Nephron (organoid): ENCODE measurements at regions not wholly inside any gene's neighbourhood (a gene's known extent, or its start where the extent isn't known, plus 50 kb on each side); places are given as distances from the start of the nearest gene placed in this dataset.

Experiments
- H3K27ac Mint-ChIP-seq, 3 experiments: 2 replicates each; pipeline ENCODE4 v1.8.0; 2020; ENCODE audit warnings: mixed read lengths in 3 of 3, mild to moderate bottlenecking in 2 of 3, moderate library complexity in 1 of 3
- H3K27me3 Mint-ChIP-seq: 2 replicates; pipeline ENCODE4 v1.8.0; 2021; ENCODE audit warnings: low read depth, mild to moderate bottlenecking, moderate library complexity, mixed read lengths
- H3K36me3 Mint-ChIP-seq: 2 replicates; pipeline ENCODE4 v1.8.0; 2020; ENCODE audit warnings: low read depth, mixed read lengths
- H3K4me1 Mint-ChIP-seq: 2 replicates; pipeline ENCODE4 v1.8.0; 2020; ENCODE audit warnings: mixed read lengths
- H3K4me3 Mint-ChIP-seq, 3 experiments: 2 replicates each; pipeline ENCODE4 v1.8.0; 2020; ENCODE audit warnings: mild to moderate bottlenecking in 3 of 3, mixed read lengths in 3 of 3, moderate library complexity in 2 of 3
- H3K9me3 Mint-ChIP-seq: 2 replicates; pipeline ENCODE4 v1.8.0; 2020; ENCODE audit warnings: mixed read lengths
- CTCF ChIP-seq, 3 experiments: fragments of 200-600 bp; sonication (generic); IDR thresholded peaks; one replicate each; pipeline ENCODE4 v1.5.0; 2021; ENCODE audit warnings: antibody characterized with exemption in 3 of 3; ENCODE audit not compliant: unreplicated experiment in 3 of 3

GRCh38 chr15:91534976-91535375 lies 318.5 kb upstream of the SLCO3A1 start:
- Mint-ChIP-seq H3K4me3 (no peak overlapping the region), H3K4me1 (peaks cover 53% of the 10 kb centered on the region), H3K27ac (no peak overlapping the region), H3K36me3 (no peaks in the 10 kb centered on the region), H3K27me3 (no peaks in the 10 kb centered on the region), H3K9me3 (no peaks in the 10 kb centered on the region)
- TF ChIP-seq CTCF (IDR thresholded peaks at IDR 0.05; ENCODE audit: unreplicated experiment in 3 of 3), result no peak

GRCh38 chr15:91535856-91536500 lies 317.5 kb upstream of the SLCO3A1 start:
- Mint-ChIP-seq H3K9me3 (no peaks in the 10 kb centered on the region), H3K27ac (no peak overlapping the region), H3K4me1 (peaks cover 43% of the 10 kb centered on the region), H3K4me3 (no peak overlapping the region), H3K36me3 (no peaks in the 10 kb centered on the region), H3K27me3 (no peaks in the 10 kb centered on the region)
- no peak for TF ChIP-seq CTCF (IDR thresholded peaks at IDR 0.05; ENCODE audit: unreplicated experiment in 3 of 3)

GRCh38 chr15:91537856-91538255 lies 315.7 kb upstream of the SLCO3A1 start:
- no peak for TF ChIP-seq CTCF (IDR thresholded peaks at IDR 0.05; ENCODE audit: unreplicated experiment in 3 of 3)
- Mint-ChIP-seq H3K4me3 (no peak overlapping the region), H3K4me1 (peaks cover 44% of the 10 kb centered on the region), H3K36me3 (no peaks in the 10 kb centered on the region), H3K9me3 (no peaks in the 10 kb centered on the region), H3K27me3 (no peaks in the 10 kb centered on the region), H3K27ac (peak overlapping the region in 1 of 3 experiments; percentile 22)

- H3K27me3 Mint-ChIP-seq, result no peaks in the 10 kb centered on the region
- H3K4me3 Mint-ChIP-seq, result no peak overlapping the region
- no peaks in the 10 kb centered on the region for H3K9me3 Mint-ChIP-seq
- no peaks in the 10 kb centered on the region for H3K36me3 Mint-ChIP-seq
- no peak for TF ChIP-seq CTCF (IDR thresholded peaks at IDR 0.05; ENCODE audit: unreplicated experiment in 3 of 3)
- H3K4me1 Mint-ChIP-seq, result peaks cover 44% of the 10 kb centered on the region
- H3K27ac Mint-ChIP-seq, result no peak overlapping the region
Measured at GRCh38 chr15:91538782-91539181, 314.7 kb upstream of the SLCO3A1 start.

GRCh38 chr15:91541286-91541685 lies 312.2 kb upstream of the SLCO3A1 start:
- Mint-ChIP-seq H3K27me3 (peaks cover 7% of the 10 kb centered on the region), H3K4me3 (no peak overlapping the region), H3K4me1 (peaks cover 35% of the 10 kb centered on the region), H3K27ac (no peak overlapping the region), H3K9me3 (no peaks in the 10 kb centered on the region), H3K36me3 (no peaks in the 10 kb centered on the region)
- TF ChIP-seq CTCF (IDR thresholded peaks at IDR 0.05; ENCODE audit: unreplicated experiment in 3 of 3), result no peak

- no peaks in the 10 kb centered on the region for H3K36me3 Mint-ChIP-seq
- no peaks in the 10 kb centered on the region for H3K9me3 Mint-ChIP-seq
- no peak overlapping the region for H3K4me3 Mint-ChIP-seq
- TF ChIP-seq CTCF (IDR thresholded peaks at IDR 0.05; ENCODE audit: unreplicated experiment in 3 of 3), result no peak
- peaks cover 25% of the 10 kb centered on the region for H3K4me1 Mint-ChIP-seq
- H3K27me3 Mint-ChIP-seq, result peaks cover 12% of the 10 kb centered on the region
- no peak overlapping the region for H3K27ac Mint-ChIP-seq
Measured at GRCh38 chr15:91542226-91542625, 311.3 kb upstream of the SLCO3A1 start.
